Muscle of back (tissue), 3 donors: ENCODE measurements at regions not wholly inside any gene's neighbourhood (a gene's known extent, or its start where the extent isn't known, plus 50 kb on each side); places are given as distances from the start of the nearest gene placed in this dataset.
A peak's percentile ranks its signal among the peaks of the same experiment; 100 is the strongest.

Experiments
- DNase-seq, 3 donors: peaks; one replicate each; pipeline versions ENCODE4 v3.0.0 to v3.0.0-alpha.2; 2013

- no peak for DNase-seq
These were observed 160.7 kb upstream of the PDE10A start for GRCh38 chr6:165823609-165824326.

- no peak for DNase-seq
These were observed 159.5 kb upstream of the PDE10A start for GRCh38 chr6:165822501-165822900.

- DNase-seq, result no peak
These were observed 158.7 kb upstream of the PDE10A start for GRCh38 chr6:165821754-165822153.

- no peak for DNase-seq
These were observed 157.9 kb upstream of the PDE10A start for GRCh38 chr6:165820934-165821333.

- no peak for DNase-seq
These were observed 157.4 kb upstream of the PDE10A start for GRCh38 chr6:165820407-165820806.

- DNase-seq, result peak in 1 of 3 donors; percentile 43
These were observed 156.4 kb upstream of the PDE10A start for GRCh38 chr6:165819394-165819793.

- no peak for DNase-seq
These were observed 155.2 kb upstream of the PDE10A start for GRCh38 chr6:165818200-165818599.

GRCh38 chr6:165817771-165818170 lies 154.7 kb upstream of the PDE10A start:
- DNase-seq, result no peak

- no peak for DNase-seq
These were observed 154.1 kb upstream of the PDE10A start for GRCh38 chr6:165817148-165817547.

- DNase-seq, result no peak
These were observed 151.6 kb upstream of the PDE10A start for GRCh38 chr6:165814679-165815078.

- DNase-seq, result no peak
These were observed 148.5 kb upstream of the PDE10A start for GRCh38 chr6:165811512-165811911.

- DNase-seq, result peak in 1 of 3 donors; percentile 72
These were observed 145.0 kb upstream of the PDE10A start for GRCh38 chr6:165808021-165808420.

- DNase-seq, result peak in 2 of 3 donors; percentile 65 to 80
These were observed 144.4 kb upstream of the PDE10A start for GRCh38 chr6:165807249-165807960.

GRCh38 chr6:165806126-165806810 lies 143.2 kb upstream of the PDE10A start:
- DNase-seq, result peak in 1 of 3 donors; percentile 18

GRCh38 chr6:165805636-165806035 lies 142.6 kb upstream of the PDE10A start:
- peak in 1 of 3 donors; percentile 56 for DNase-seq

GRCh38 chr6:165805067-165805555 lies 142.1 kb upstream of the PDE10A start:
- peak in 1 of 3 donors; percentile 57 for DNase-seq

- peak; percentile 37 to 83 (median 62) for DNase-seq
These were observed 141.5 kb upstream of the PDE10A start for GRCh38 chr6:165804331-165805066.

- peak in 1 of 3 donors; percentile 38 for DNase-seq
These were observed 137.3 kb upstream of the PDE10A start for GRCh38 chr6:165800337-165800736.

- DNase-seq, result peak in 2 of 3 donors; percentile 65 to 87
These were observed 136.5 kb upstream of the PDE10A start for GRCh38 chr6:165799391-165800153.

GRCh38 chr6:165798991-165799390 lies 135.9 kb upstream of the PDE10A start:
- peak in 1 of 3 donors; percentile 70 for DNase-seq

GRCh38 chr6:165794179-165794601 lies 131.1 kb upstream of the PDE10A start:
- DNase-seq, result no peak
